ENCODE measurements at regions not wholly inside any gene's neighbourhood (a gene's known extent, or its start where the extent isn't known, plus 50 kb on each side); places are given as distances from the start of the nearest gene placed in this dataset.
A peak's percentile ranks its signal among the peaks of the same experiment; 100 is the strongest.

GRCh38 chr5:10876006-10876744, 115.1 kb upstream of the DAP start:
- Histone ChIP-seq H3K4me1 (ENCODE audit: insufficient read depth, poor library complexity, severe bottlenecking) (no peaks in the 10 kb centered on the region), H3K27me3 (ENCODE audit: insufficient read depth, poor library complexity, severe bottlenecking) (peaks cover 17% of the 10 kb centered on the region), H3K27ac (ENCODE audit: poor library complexity, severe bottlenecking) (no peak overlapping the region), H3K4me3 (ENCODE audit: severe bottlenecking) (no peak overlapping the region), H3K9me3 (ENCODE audit: severe bottlenecking) (no peaks in the 10 kb centered on the region), H3K36me3 (ENCODE audit: low read depth) (no peaks in the 10 kb centered on the region)
- DNase-seq (ENCODE audit: low spot score) (no peak), ATAC-seq (ENCODE audit: low read depth) (no peak)
- TF ChIP-seq CTCF (IDR thresholded peaks at IDR 0.05; ENCODE audit: poor library complexity, severe bottlenecking) = no peak

- H3K36me3 ChIP-seq (ENCODE audit: low read depth) = no peaks in the 10 kb centered on the region
- no peaks in the 10 kb centered on the region for H3K9me3 ChIP-seq (ENCODE audit: severe bottlenecking)
- H3K4me1 ChIP-seq (ENCODE audit: insufficient read depth, poor library complexity, severe bottlenecking) = no peaks in the 10 kb centered on the region
- no peak overlapping the region for H3K4me3 ChIP-seq (ENCODE audit: severe bottlenecking)
- TF ChIP-seq CTCF (IDR thresholded peaks at IDR 0.05; ENCODE audit: poor library complexity, severe bottlenecking) = no peak
- DNase-seq (ENCODE audit: low spot score) = no peak
- peak; percentile 89 for ATAC-seq (ENCODE audit: low read depth)
- H3K27me3 ChIP-seq (ENCODE audit: insufficient read depth, poor library complexity, severe bottlenecking) = peaks cover 23% of the 10 kb centered on the region
- no peak overlapping the region for H3K27ac ChIP-seq (ENCODE audit: poor library complexity, severe bottlenecking)
Observed at GRCh38 chr5:10875201-10875768, 114.3 kb upstream of the DAP start.

GRCh38 chr5:10874541-10874940, 113.5 kb upstream of the DAP start:
- TF ChIP-seq CTCF (IDR thresholded peaks at IDR 0.05; ENCODE audit: poor library complexity, severe bottlenecking) = no peak
- H3K27me3 ChIP-seq (ENCODE audit: insufficient read depth, poor library complexity, severe bottlenecking) = peaks cover 23% of the 10 kb centered on the region
- no peak overlapping the region for H3K4me3 ChIP-seq (ENCODE audit: severe bottlenecking)
- ATAC-seq (ENCODE audit: low read depth) (no peak), DNase-seq (ENCODE audit: low spot score) (no peak)
- H3K36me3 ChIP-seq (ENCODE audit: low read depth) = no peaks in the 10 kb centered on the region
- no peaks in the 10 kb centered on the region for H3K9me3 ChIP-seq (ENCODE audit: severe bottlenecking)
- H3K4me1 ChIP-seq (ENCODE audit: insufficient read depth, poor library complexity, severe bottlenecking) = no peaks in the 10 kb centered on the region
- H3K27ac ChIP-seq (ENCODE audit: poor library complexity, severe bottlenecking) = no peak overlapping the region

- Histone ChIP-seq H3K36me3 (ENCODE audit: low read depth) (no peaks in the 10 kb centered on the region), H3K27ac (ENCODE audit: poor library complexity, severe bottlenecking) (no peak overlapping the region), H3K4me3 (ENCODE audit: severe bottlenecking) (no peak overlapping the region), H3K9me3 (ENCODE audit: severe bottlenecking) (no peaks in the 10 kb centered on the region), H3K4me1 (ENCODE audit: insufficient read depth, poor library complexity, severe bottlenecking) (no peaks in the 10 kb centered on the region), H3K27me3 (ENCODE audit: insufficient read depth, poor library complexity, severe bottlenecking) (peaks cover 37% of the 10 kb centered on the region)
- ATAC-seq (ENCODE audit: low read depth) = no peak
- TF ChIP-seq CTCF (IDR thresholded peaks at IDR 0.05; ENCODE audit: poor library complexity, severe bottlenecking) = no peak
- DNase-seq (ENCODE audit: low spot score) = no peak
Observed at GRCh38 chr5:10870791-10871190, 109.8 kb upstream of the DAP start.

GRCh38 chr5:10868956-10869355, 107.9 kb upstream of the DAP start:
- Histone ChIP-seq H3K9me3 (ENCODE audit: severe bottlenecking) (no peaks in the 10 kb centered on the region), H3K4me3 (ENCODE audit: severe bottlenecking) (no peak overlapping the region), H3K36me3 (ENCODE audit: low read depth) (no peaks in the 10 kb centered on the region), H3K27me3 (ENCODE audit: insufficient read depth, poor library complexity, severe bottlenecking) (peaks cover 41% of the 10 kb centered on the region), H3K4me1 (ENCODE audit: insufficient read depth, poor library complexity, severe bottlenecking) (no peaks in the 10 kb centered on the region), H3K27ac (ENCODE audit: poor library complexity, severe bottlenecking) (no peak overlapping the region)
- ATAC-seq (ENCODE audit: low read depth) = no peak
- no peak for TF ChIP-seq CTCF (IDR thresholded peaks at IDR 0.05; ENCODE audit: poor library complexity, severe bottlenecking)
- no peak for DNase-seq (ENCODE audit: low spot score)
